Natural killer cell (primary cell): ENCODE measurements at regions not wholly inside any gene's neighbourhood (a gene's known extent, or its start where the extent isn't known, plus 50 kb on each side); places are given as distances from the start of the nearest gene placed in this dataset.

Source experiments
- ATAC-seq, 3 donors: fragments of 150-1000 bp in 2 of 3; fragments of 200-7000 bp in 1 of 3; cut with Tn5 transposase; 1 replicate in 1 of 3; 2 replicates in 2 of 3; pipeline ENCODE4 v1.10.0; 2021; ENCODE audit warnings: mild to moderate bottlenecking in 2 of 3, moderate library complexity in 2 of 3
- DNase-seq, 2 donors: peaks; one replicate each; pipeline versions ENCODE4 v3.0.0 to v3.0.0-alpha.2; 2013 to 2021; ENCODE audit warnings: mixed read lengths in 1 of 2
- H3K27ac ChIP-seq: one replicate; pipeline ENCODE4 v1.5.1; 2013; ENCODE audit warnings: mild to moderate bottlenecking, low read length
- H3K27me3 ChIP-seq: one replicate; pipeline ENCODE4 v1.6.1; 2013; ENCODE audit warnings: low read length; ENCODE audit not compliant: control insufficient read depth, insufficient read depth
- H3K36me3 ChIP-seq: one replicate; pipeline ENCODE4 v1.6.1; 2013; ENCODE audit warnings: low read length; ENCODE audit not compliant: control insufficient read depth, insufficient read depth
- H3K4me1 ChIP-seq: one replicate; pipeline ENCODE4 v1.6.1; 2013; ENCODE audit warnings: low read length; ENCODE audit not compliant: control insufficient read depth, insufficient read depth
- H3K4me3 ChIP-seq: one replicate; pipeline ENCODE4 v1.5.1; 2013; ENCODE audit warnings: low read length
- H3K9me3 ChIP-seq: one replicate; pipeline ENCODE4 v1.6.1; 2013; ENCODE audit warnings: low read length; ENCODE audit not compliant: control insufficient read depth, insufficient read depth
- H3K27ac Mint-ChIP-seq, 2 donors: one replicate each; pipeline ENCODE4 v1.8.0; 2022; ENCODE audit warnings: mild to moderate bottlenecking in 2 of 2, mixed read lengths in 2 of 2, moderate library complexity in 1 of 2
- H3K27me3 Mint-ChIP-seq, 2 donors: one replicate each; pipeline ENCODE4 v1.8.0; 2022; ENCODE audit warnings: low read depth in 2 of 2, mixed read lengths in 2 of 2
- H3K36me3 Mint-ChIP-seq: one replicate; pipeline ENCODE4 v1.8.0; 2022; ENCODE audit warnings: mixed read lengths
- H3K4me1 Mint-ChIP-seq, 2 donors: one replicate each; pipeline ENCODE4 v1.8.0; 2022; ENCODE audit warnings: mixed read lengths in 2 of 2
- H3K4me3 Mint-ChIP-seq: one replicate; pipeline ENCODE4 v1.8.0; 2022; ENCODE audit warnings: mild to moderate bottlenecking, moderate library complexity, mixed read lengths
- H3K9me3 Mint-ChIP-seq, 2 donors: one replicate each; pipeline ENCODE4 v1.8.0; 2022; ENCODE audit warnings: mixed read lengths in 2 of 2
- WGBS: methylation state at CpG from one replicate; pipeline ENCODE4 v1.1.7; 2013; ENCODE audit warnings: missing lambda C conversion rate; ENCODE audit not compliant: insufficient coverage; 5-methylcytosine and 5-hydroxymethylcytosine counted together
- intact Hi-C: fragments of 100-400 bp; cut with micrococcal nuclease; formaldehyde crosslinking; loops from one replicate; pipeline ENCODE4 v1.14.2; 2022
- TF ChIP-seq, protein P1 (sequence below): fragments of 200-600 bp; IDR thresholded peaks from one replicate; pipeline ENCODE4 v1.8.0; 2022; ENCODE audit warnings: antibody characterized with exemption

DNA sequence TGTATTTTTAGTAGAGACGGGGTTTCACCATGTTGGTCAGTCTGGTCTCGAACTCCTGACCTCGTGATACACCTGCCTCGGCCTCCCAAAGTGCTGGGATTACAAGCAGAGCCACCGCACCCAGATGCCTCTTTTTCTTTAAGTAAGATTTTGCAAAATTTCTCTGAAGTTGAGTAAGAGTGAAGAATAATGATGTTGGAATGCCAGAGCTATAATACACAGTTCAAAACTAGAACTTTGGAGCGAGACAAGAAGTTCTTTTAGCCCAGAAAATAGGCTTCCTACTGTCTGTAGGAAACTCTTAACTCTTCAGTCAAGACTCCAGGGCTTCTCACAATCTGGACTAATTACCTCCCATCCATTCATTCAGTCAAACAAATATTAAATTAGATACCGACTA is 51.4 kb downstream of the MARCHF4 start:
- WGBS: 91% methylated on average over 6 of the region's 7 CpGs
- Histone ChIP-seq H3K4me1 (peaks cover 15% of the 10 kb centered on the region), H3K9me3 (no peaks in the 10 kb centered on the region), H3K4me3 (no peak overlapping the region), H3K27ac (no peak overlapping the region), H3K27me3 (no peaks in the 10 kb centered on the region), H3K36me3 (no peaks in the 10 kb centered on the region)
- Mint-ChIP-seq H3K4me3 (no peak overlapping the region), H3K4me1 (peaks cover 23 to 26% of the 10 kb centered on the region in 2 donors), H3K27ac (no peak overlapping the region), H3K9me3 (no peaks in the 10 kb centered on the region), H3K27me3 (no peaks in the 10 kb centered on the region), H3K36me3 (no peaks in the 10 kb centered on the region)
- TF ChIP-seq, protein P1, sequence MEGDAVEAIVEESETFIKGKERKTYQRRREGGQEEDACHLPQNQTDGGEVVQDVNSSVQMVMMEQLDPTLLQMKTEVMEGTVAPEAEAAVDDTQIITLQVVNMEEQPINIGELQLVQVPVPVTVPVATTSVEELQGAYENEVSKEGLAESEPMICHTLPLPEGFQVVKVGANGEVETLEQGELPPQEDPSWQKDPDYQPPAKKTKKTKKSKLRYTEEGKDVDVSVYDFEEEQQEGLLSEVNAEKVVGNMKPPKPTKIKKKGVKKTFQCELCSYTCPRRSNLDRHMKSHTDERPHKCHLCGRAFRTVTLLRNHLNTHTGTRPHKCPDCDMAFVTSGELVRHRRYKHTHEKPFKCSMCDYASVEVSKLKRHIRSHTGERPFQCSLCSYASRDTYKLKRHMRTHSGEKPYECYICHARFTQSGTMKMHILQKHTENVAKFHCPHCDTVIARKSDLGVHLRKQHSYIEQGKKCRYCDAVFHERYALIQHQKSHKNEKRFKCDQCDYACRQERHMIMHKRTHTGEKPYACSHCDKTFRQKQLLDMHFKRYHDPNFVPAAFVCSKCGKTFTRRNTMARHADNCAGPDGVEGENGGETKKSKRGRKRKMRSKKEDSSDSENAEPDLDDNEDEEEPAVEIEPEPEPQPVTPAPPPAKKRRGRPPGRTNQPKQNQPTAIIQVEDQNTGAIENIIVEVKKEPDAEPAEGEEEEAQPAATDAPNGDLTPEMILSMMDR: no peak
- intact Hi-C loops: no loop called here
- no peak for ATAC-seq
- no peak for DNase-seq

DNA sequence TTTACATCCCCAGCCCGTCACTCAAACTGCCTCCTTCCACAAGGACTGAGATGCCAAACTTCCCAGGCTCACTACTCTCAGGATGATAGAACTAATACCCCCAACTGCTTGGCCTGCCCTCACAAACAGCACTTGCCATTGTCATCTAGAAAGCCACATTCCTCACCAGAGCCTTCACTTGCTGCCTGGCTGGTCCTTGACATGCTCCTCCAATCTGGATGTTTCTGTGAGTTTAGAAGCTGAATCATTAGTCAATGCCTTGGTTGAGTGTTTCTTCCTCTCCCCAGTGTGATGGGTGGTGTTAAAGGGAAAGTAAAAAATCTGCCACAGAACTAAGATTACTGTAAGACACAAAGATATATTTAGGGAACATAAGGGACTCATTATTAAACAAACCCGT is 52.5 kb downstream of the MARCHF4 start:
- Histone ChIP-seq H3K27ac (no peak overlapping the region), H3K4me1 (peaks cover 15% of the 10 kb centered on the region), H3K36me3 (no peaks in the 10 kb centered on the region), H3K9me3 (no peaks in the 10 kb centered on the region), H3K4me3 (no peak overlapping the region), H3K27me3 (no peaks in the 10 kb centered on the region)
- DNase-seq (no peak), ATAC-seq (no peak)
- H3K9me3 Mint-ChIP-seq: no peaks in the 10 kb centered on the region
- H3K36me3 Mint-ChIP-seq: no peaks in the 10 kb centered on the region
- H3K27me3 Mint-ChIP-seq: no peaks in the 10 kb centered on the region
- no peak overlapping the region for H3K4me3 Mint-ChIP-seq
- intact Hi-C loops: loop anchor here (5.0 kb wide), 1 partner anchor 33 kb away; no protein-coding TSS in a partner anchor
- peak overlapping the region; percentile 60 to 82 for H3K27ac Mint-ChIP-seq
- 94% methylated on average over 1 of the region's 2 CpGs for WGBS
- H3K4me1 Mint-ChIP-seq: peaks cover 23 to 26% of the 10 kb centered on the region in 2 donors
- TF ChIP-seq, protein P1: no peak

DNA sequence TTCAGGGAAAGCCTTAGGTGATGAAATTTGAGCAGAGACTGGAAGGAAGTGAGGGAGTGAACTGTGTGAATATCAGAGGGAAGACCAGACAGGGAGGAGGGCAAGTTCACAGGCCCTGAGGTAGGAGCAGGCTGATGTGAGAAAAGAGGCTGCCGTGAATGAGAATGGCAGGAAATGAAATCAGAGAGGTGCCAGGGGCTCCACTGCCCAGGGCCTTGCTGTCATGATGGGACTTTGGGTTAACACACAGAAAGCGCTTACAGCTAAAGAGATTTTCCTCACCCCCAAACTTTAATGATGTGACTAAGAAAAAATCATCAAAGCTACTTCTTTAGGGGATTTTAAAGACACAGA is 53.8 kb downstream of the MARCHF4 start:
- ATAC-seq: peak; percentile 91 to 96 (median 94)
- peak overlapping the region; percentile 47 for H3K4me3 Mint-ChIP-seq

More for the DNA sequence above, 53.8 kb downstream of the MARCHF4 start:
- TF ChIP-seq, protein P1: no peak
- DNase-seq: peak in 1 of 2 donors; percentile 11
- no peaks in the 10 kb centered on the region for H3K9me3 ChIP-seq
- no peak overlapping the region for H3K27ac ChIP-seq
- intact Hi-C loops: loop anchor here (5.0 kb wide), 1 partner anchor 34 kb away; no protein-coding TSS in a partner anchor
- Mint-ChIP-seq H3K27me3 (peaks cover 0 to 3% of the 10 kb centered on the region in 2 donors), H3K9me3 (no peaks in the 10 kb centered on the region), H3K27ac (peak overlapping the region; percentile 12 to 82), H3K4me1 (peaks cover 23 to 26% of the 10 kb centered on the region in 2 donors), H3K36me3 (no peaks in the 10 kb centered on the region)
- no peaks in the 10 kb centered on the region for H3K36me3 ChIP-seq
- H3K27me3 ChIP-seq: no peaks in the 10 kb centered on the region
- WGBS: 25% methylated on average over 1 of the region's 2 CpGs
- peaks cover 15% of the 10 kb centered on the region for H3K4me1 ChIP-seq
- no peak overlapping the region for H3K4me3 ChIP-seq
